ENCODE measurements at regions not wholly inside any gene's neighbourhood (a gene's known extent, or its start where the extent isn't known, plus 50 kb on each side); places are given as distances from the start of the nearest gene placed in this dataset.

DNA sequence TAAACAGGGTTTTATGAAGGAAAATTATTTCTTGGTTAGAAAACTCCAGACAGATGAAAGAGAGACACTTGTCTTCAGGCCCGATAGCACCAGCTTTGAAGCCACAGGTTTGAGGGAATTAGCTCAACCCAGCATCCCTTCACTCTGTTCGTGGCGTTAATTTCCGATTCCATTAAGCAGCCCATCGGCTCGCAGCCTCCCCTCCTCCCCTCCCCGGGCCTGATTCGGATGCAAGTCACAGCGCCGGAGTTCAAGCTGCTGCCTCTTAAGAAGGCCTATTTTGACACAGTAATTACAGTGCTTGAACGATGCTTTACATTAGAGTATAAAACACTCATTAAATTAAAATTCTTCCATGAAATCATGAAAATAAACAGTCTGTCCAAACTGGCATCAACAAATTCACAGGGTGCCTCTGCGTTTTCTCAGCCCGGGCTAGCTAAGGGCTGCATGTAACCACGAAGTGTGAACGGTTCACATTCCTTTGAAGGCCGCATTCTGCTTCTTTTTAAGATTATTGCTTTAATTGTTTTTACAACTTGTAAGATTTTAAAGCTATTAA is 145.8 kb downstream of the DICER1 start:
- no peaks in the 10 kb centered on the region for H3K4me1 Mint-ChIP-seq
- H3K4me3 Mint-ChIP-seq: no peak overlapping the region
- H3K27ac Mint-ChIP-seq: no peak overlapping the region
- H3K36me3 Mint-ChIP-seq (ENCODE audit: low read depth): no peaks in the 10 kb centered on the region
- peaks cover 31% of the 10 kb centered on the region for H3K27me3 Mint-ChIP-seq
- H3K9me3 ChIP-seq (ENCODE audit: control insufficient read depth, low read length, poor library complexity, severe bottlenecking): no peaks in the 10 kb centered on the region
- no peak for ATAC-seq
- no peak for DNase-seq

DNA sequence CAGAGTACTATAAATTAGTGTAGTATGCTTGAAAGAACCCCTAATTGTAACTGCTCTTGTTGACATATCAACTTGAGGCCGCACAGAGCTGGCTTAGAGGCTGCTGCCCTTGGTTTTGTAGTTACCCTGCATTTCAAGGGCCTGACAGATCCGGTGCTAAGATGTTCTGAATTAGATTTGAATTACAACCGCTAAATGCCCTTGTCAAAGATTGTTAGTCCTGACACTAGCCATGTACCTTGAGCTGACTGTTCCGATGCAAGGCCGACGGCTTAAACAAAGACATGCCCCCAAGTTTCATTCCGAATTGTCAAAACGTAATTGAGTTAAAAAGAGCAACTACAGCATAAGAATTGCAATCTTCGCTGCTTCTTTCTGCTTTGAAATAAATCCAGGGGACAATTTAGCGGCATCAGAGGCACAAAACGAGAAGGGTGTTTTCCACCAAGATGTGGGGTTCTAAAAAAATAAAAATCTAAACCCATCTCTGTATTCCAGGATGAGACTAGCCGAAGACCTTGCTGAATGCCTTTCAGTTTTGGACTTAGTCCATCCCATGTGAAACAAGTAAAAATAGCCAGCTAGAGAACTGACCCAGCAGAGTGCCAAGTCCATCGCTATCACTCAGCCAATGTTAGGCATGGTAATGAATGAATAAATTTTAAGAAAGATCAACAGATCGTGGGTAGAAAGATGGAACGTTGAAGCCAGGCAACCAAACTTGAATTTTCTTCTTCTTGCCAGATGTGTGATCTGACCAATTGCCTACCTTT is 148.7 kb downstream of the DICER1 start:
- peaks cover 47% of the 10 kb centered on the region for H3K27me3 Mint-ChIP-seq
- DNase-seq (no peak), ATAC-seq (no peak)
- peaks cover 3% of the 10 kb centered on the region for H3K4me1 Mint-ChIP-seq
- H3K9me3 ChIP-seq (ENCODE audit: control insufficient read depth, low read length, poor library complexity, severe bottlenecking): no peaks in the 10 kb centered on the region
- H3K4me3 Mint-ChIP-seq: no peak overlapping the region
- H3K27ac Mint-ChIP-seq: no peak overlapping the region
- no peaks in the 10 kb centered on the region for H3K36me3 Mint-ChIP-seq (ENCODE audit: low read depth)

DNA sequence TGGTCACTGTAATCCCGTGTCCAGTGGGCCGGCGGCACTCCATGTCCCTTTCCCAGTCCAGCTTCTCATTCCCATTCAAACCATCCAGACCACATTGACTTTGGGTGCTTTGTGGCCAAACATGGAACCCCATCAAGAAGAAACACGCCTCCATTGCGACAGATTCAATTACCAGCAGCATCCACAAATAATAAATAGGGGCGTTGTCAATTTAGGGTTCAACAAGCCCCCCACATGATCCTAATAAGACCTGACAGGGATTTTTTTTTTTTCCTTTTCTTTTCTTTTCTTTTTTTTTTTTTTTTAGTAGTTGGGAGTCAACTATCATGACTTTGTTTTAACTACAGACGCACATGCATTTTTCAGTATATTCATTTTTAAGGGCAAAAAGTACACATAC is 149.4 kb downstream of the DICER1 start:
- no peak for DNase-seq
- no peaks in the 10 kb centered on the region for H3K36me3 Mint-ChIP-seq (ENCODE audit: low read depth)
- peaks cover 47% of the 10 kb centered on the region for H3K27me3 Mint-ChIP-seq
- peaks cover 3% of the 10 kb centered on the region for H3K4me1 Mint-ChIP-seq
- H3K9me3 ChIP-seq (ENCODE audit: control insufficient read depth, low read length, poor library complexity, severe bottlenecking): no peaks in the 10 kb centered on the region
- H3K4me3 Mint-ChIP-seq: no peak overlapping the region
- no peak overlapping the region for H3K27ac Mint-ChIP-seq
- ATAC-seq: no peak

DNA sequence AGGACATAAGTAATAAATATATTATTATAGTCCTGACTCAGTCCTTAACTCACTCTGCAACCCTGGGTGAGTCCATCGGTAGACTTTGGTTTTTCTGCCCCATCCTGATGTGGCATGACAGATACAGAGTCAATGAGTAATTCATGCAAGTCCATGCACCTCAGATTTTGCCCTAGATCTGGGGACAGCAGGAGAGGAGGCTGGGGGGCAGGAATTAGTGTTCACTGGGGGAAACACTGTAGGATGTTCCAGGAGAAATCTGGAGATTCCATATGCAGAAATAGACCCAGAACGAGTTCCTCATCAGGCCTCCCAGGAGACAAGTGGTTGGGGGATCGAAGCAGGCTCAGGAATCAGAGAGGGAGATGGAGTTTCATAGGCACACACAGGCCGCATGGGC is 150.8 kb downstream of the DICER1 start:
- Mint-ChIP-seq H3K27me3 (peaks cover 38% of the 10 kb centered on the region), H3K4me3 (no peak overlapping the region), H3K27ac (no peak overlapping the region), H3K36me3 (ENCODE audit: low read depth) (no peaks in the 10 kb centered on the region), H3K4me1 (peaks cover 3% of the 10 kb centered on the region)
- DNase-seq: no peak
- H3K9me3 ChIP-seq (ENCODE audit: control insufficient read depth, low read length, poor library complexity, severe bottlenecking): no peaks in the 10 kb centered on the region
- ATAC-seq: no peak

DNA sequence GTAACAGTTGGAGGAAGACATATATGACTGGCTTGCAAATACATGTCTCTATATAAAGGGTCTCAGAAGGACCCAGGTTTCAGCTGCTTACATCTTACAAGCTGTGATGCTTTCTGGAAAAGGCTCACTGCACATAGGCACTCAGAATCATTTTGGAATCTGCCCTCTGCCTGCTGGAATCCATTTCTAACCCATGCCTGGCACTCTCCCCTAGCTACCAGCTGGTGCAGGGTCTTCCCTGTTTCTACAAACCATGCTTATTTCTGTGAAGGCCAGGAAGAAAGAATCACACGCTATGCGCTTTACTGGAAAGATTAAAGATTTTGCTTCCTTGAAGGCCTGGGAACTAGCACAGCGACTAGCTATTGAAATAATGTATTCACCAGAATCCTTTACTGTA is 151.3 kb downstream of the DICER1 start:
- Mint-ChIP-seq H3K36me3 (ENCODE audit: low read depth) (no peaks in the 10 kb centered on the region), H3K27me3 (peaks cover 40% of the 10 kb centered on the region), H3K4me1 (peaks cover 3% of the 10 kb centered on the region), H3K27ac (no peak overlapping the region), H3K4me3 (no peak overlapping the region)
- H3K9me3 ChIP-seq (ENCODE audit: control insufficient read depth, low read length, poor library complexity, severe bottlenecking): no peaks in the 10 kb centered on the region
- ATAC-seq: no peak
- DNase-seq: no peak

DNA sequence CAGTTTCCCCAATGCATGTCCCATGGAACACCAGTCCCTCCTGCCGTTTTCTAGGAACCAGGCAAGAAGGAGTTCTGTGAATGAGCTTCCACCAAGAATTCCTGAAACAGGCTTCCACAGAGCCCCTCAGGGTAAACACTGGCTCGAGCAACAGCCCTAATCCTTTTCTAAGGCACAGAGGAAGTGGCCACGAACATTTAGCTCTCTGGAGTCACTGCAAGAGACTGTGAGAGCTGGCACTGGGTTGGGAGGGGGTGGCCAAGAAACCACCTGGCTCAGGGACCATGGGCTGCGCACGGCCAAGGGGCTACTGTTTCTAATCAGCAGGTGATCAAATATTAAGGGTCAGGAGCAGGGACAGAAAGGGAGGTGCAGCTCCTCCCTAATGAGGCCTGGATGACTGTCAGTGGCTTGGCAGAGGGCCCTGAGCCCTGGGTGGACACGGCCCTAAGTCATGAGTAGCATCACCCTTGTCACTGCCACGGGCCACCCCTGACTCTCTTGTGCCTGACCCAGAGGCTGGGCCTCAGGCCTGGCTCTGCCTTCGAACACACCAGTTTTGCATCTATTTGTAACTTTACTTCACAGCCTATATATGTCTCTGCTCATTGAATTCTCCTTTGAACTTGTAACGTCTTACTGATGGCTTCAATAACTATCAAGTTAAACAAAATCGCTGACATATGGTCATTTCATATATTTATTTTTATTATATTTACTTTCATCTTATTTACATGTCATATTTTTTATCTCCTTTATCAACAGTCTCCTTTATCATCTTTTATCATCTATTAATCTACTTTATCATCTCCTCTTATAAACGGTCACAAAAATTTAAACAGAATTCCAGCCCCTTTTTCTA is 154.0 kb downstream of the DICER1 start:
- H3K27me3 Mint-ChIP-seq: peaks cover 55% of the 10 kb centered on the region
- no peaks in the 10 kb centered on the region for H3K9me3 ChIP-seq (ENCODE audit: control insufficient read depth, low read length, poor library complexity, severe bottlenecking)
- H3K4me3 Mint-ChIP-seq: no peak overlapping the region
- peaks cover 3% of the 10 kb centered on the region for H3K4me1 Mint-ChIP-seq
- DNase-seq (no peak), ATAC-seq (no peak)
- no peaks in the 10 kb centered on the region for H3K36me3 Mint-ChIP-seq (ENCODE audit: low read depth)
- no peak overlapping the region for H3K27ac Mint-ChIP-seq

DNA sequence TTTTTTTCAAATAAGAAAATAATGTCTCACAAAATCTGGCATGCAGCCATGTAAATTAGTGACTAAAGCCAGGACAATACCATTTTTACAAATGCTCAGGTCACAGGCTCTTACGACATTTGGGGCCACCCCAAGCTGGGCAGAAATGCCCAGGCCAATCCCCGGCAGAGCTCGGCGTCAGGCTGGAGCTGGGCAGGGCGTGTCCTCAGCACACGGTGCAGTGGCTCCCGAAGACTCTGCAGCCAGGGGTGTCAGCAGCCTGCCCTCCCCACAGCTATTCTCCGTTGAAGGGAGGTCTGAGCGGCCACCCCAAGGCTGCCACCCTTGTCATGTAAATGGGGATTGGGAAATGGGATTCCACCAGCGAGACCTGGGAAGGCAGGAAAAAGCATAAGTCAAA is 158.6 kb downstream of the DICER1 start:
- no peaks in the 10 kb centered on the region for H3K36me3 Mint-ChIP-seq (ENCODE audit: low read depth)
- H3K27me3 Mint-ChIP-seq: peaks cover 66% of the 10 kb centered on the region
- H3K9me3 ChIP-seq (ENCODE audit: control insufficient read depth, low read length, poor library complexity, severe bottlenecking): no peaks in the 10 kb centered on the region
- peaks cover 3% of the 10 kb centered on the region for H3K4me1 Mint-ChIP-seq
- ATAC-seq (no peak), DNase-seq (no peak)
- no peak overlapping the region for H3K4me3 Mint-ChIP-seq
- H3K27ac Mint-ChIP-seq: no peak overlapping the region

DNA sequence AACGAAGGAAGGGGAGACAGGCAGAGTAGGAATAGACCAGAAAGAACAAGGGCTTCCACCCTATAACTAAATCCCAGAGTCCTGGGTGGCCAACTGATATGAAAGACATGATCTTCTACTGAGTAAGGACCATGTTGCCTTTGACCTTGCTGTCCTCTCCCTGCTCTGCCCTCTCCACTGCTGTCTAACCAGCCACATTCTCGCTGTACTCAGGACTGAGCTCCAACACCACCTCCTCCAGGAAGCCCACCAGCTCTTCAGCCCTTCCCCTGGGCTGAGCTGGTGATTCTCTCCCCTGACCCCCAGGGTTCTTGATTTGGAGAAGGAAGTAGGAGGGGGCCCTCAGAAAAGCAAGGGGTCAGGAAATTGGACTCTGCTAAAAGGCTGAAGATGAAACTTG is 159.2 kb downstream of the DICER1 start:
- Mint-ChIP-seq H3K27me3 (peaks cover 68% of the 10 kb centered on the region), H3K4me3 (no peak overlapping the region), H3K36me3 (ENCODE audit: low read depth) (no peaks in the 10 kb centered on the region), H3K4me1 (peaks cover 3% of the 10 kb centered on the region), H3K27ac (peak overlapping the region; percentile 56)
- no peaks in the 10 kb centered on the region for H3K9me3 ChIP-seq (ENCODE audit: control insufficient read depth, low read length, poor library complexity, severe bottlenecking)
- DNase-seq (no peak), ATAC-seq (no peak)

DNA sequence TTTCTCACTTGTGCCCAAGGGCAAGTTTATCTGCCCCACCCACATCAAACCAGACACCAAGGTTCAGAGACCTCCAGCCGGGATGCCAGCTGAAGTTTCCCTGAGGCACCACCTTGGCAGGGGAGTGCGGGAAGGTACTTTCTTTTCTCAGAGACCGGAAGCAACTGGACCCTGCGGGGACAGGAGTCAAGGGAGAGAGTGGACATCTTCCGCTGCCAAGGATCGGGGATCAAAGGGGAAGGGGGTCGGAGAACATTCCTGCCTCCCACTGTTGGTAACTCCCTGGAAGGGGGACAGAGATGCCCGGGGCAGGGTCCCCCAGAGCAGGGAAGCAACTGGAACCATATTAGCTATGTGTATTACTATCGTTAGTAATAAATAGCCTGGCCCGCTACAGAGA is 161.8 kb downstream of the DICER1 start:
- Mint-ChIP-seq H3K4me1 (peaks cover 3% of the 10 kb centered on the region), H3K27me3 (peaks cover 62% of the 10 kb centered on the region), H3K36me3 (ENCODE audit: low read depth) (no peaks in the 10 kb centered on the region), H3K4me3 (no peak overlapping the region), H3K27ac (no peak overlapping the region)
- no peaks in the 10 kb centered on the region for H3K9me3 ChIP-seq (ENCODE audit: control insufficient read depth, low read length, poor library complexity, severe bottlenecking)
- no peak for DNase-seq
- no peak for ATAC-seq

DNA sequence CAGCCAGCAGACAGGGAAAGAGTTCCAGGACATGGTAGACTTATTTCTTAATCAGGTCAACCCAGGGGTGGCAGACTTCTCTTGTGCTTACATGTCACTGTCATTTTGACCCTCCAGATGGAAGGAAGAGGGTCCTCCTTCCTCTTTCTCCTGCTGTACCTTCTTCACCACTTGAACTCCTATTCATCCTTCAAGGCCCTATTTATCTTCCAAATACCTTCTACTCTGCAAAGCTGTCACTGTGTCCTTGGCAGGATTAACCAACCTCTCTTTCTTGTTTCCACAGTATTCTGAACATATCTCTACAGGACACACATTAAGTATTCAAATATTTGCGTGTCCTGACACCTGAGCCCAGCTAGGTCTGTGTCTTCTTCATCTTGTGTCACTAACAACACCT is 163.1 kb downstream of the DICER1 start:
- Mint-ChIP-seq H3K36me3 (ENCODE audit: low read depth) (no peaks in the 10 kb centered on the region), H3K4me3 (no peak overlapping the region), H3K4me1 (peaks cover 3% of the 10 kb centered on the region), H3K27ac (no peak overlapping the region), H3K27me3 (peaks cover 54% of the 10 kb centered on the region)
- DNase-seq (no peak), ATAC-seq (no peak)
- no peaks in the 10 kb centered on the region for H3K9me3 ChIP-seq (ENCODE audit: control insufficient read depth, low read length, poor library complexity, severe bottlenecking)

DNA sequence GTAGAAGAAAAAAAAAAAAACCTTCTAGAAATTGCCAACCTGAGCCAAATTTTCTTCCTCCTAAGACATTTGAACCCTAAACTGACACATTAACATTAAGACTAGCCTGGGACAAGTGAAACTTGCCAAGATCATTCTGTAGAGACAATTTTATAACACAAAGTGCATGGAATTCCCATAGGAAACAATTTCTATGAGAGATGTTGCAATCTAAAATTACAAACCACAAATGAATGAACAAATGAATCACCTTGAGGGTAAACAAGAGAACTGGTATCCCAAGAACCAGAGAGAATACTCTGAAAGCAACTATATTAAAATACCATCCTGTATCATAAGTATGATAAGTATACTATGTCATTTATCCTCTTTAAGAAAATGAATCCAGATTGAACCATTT is 165.3 kb downstream of the DICER1 start:
- DNase-seq: no peak
- Mint-ChIP-seq H3K36me3 (ENCODE audit: low read depth) (no peaks in the 10 kb centered on the region), H3K4me3 (no peak overlapping the region), H3K4me1 (no peaks in the 10 kb centered on the region), H3K27me3 (peaks cover 32% of the 10 kb centered on the region), H3K27ac (no peak overlapping the region)
- ATAC-seq: no peak
- H3K9me3 ChIP-seq (ENCODE audit: control insufficient read depth, low read length, poor library complexity, severe bottlenecking): no peaks in the 10 kb centered on the region

DNA sequence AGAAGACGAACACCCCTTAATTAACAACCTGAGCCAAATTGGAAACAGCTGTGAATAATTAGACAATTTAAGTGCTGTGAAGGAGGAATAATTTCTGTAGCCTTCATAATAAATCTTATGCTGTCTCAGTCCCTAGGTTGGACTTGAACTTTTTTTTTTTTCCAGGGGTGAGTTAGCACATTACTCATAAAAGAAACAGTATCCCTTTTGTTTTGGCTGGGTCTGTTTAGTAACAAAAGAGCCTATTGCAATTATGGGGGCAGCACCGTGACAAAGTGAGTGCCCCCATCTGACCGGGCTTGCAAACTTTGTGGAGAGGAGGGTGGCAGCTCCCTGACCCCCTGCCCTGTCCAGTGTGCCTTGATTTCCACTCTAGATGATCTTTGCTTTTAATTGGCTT is 167.4 kb downstream of the DICER1 start:
- Mint-ChIP-seq H3K4me3 (no peak overlapping the region), H3K27me3 (peaks cover 14% of the 10 kb centered on the region), H3K4me1 (no peaks in the 10 kb centered on the region), H3K36me3 (ENCODE audit: low read depth) (no peaks in the 10 kb centered on the region), H3K27ac (no peak overlapping the region)
- DNase-seq: no peak
- no peaks in the 10 kb centered on the region for H3K9me3 ChIP-seq (ENCODE audit: control insufficient read depth, low read length, poor library complexity, severe bottlenecking)
- no peak for ATAC-seq

DNA sequence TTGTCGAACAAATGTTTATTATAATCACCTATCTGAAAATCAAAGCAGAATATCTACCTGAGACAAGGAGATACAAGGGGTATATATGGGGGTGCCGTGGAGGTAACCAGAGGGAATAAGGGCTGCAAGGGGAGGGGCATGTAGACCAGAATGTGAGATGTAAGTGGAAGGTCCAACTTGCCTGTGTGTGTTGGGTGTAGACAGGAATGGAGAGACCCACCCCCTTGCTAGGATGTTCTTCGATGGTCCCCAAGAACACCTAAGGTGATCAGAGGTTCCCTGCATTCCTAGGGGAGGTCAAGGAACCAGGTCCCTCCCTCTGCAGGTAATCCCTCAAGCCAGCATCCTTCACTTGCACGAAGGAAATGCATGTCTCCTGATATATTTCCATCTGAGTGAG is 167.9 kb downstream of the DICER1 start:
- DNase-seq: no peak
- H3K27ac Mint-ChIP-seq: no peak overlapping the region
- no peaks in the 10 kb centered on the region for H3K36me3 Mint-ChIP-seq (ENCODE audit: low read depth)
- no peak overlapping the region for H3K4me3 Mint-ChIP-seq
- no peaks in the 10 kb centered on the region for H3K9me3 ChIP-seq (ENCODE audit: control insufficient read depth, low read length, poor library complexity, severe bottlenecking)
- peaks cover 9% of the 10 kb centered on the region for H3K27me3 Mint-ChIP-seq
- H3K4me1 Mint-ChIP-seq: no peaks in the 10 kb centered on the region
- ATAC-seq: no peak

Data from T-helper 17 cell (primary cell).